HG02763 (cell line): ENCODE measurements at regions not wholly inside any gene's neighbourhood (a gene's known extent, or its start where the extent isn't known, plus 50 kb on each side); places are given as distances from the start of the nearest gene placed in this dataset.
"Not testable (repeated sequence)": the region's sequence is repeated elsewhere in the genome, so short reads cannot be mapped to it uniquely, and the experiment has no call there.

ENCODE experiments used
- ATAC-seq: cut with Tn5 transposase; IDR thresholded peaks from one replicate; pipeline ENCODE4 v1.9.1; 2021; ENCODE audit warnings: mild to moderate bottlenecking, moderate library complexity; ENCODE audit not compliant: unreplicated experiment

- no peak for ATAC-seq
Observed at GRCh38 chr13:89968470-89968869, 1379.0 kb upstream of the MIR17HG start.

DNA sequence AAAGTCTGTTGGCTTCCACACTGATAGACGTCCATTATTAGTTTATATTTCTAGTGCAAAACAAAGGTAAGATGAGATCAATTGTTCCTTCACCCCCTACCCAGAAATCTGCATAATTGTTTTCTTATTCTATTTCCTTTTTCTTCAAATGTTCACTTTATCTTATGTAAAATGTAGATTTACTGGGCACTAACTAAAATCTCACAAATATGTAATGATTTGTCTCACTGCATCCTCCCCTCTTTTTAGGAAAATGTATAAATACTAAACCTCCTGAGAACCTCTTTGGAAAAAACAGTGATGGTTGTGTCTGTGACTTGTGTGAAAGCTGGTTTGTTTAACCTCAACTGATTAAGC is 1377.2 kb upstream of the MIR17HG start:
- no peak for ATAC-seq

- no peak for ATAC-seq
Observed at GRCh38 chr13:89977203-89977602, 1370.3 kb upstream of the MIR17HG start.

- ATAC-seq: no peak
Observed at GRCh38 chr13:89980896-89981295, 1366.6 kb upstream of the MIR17HG start.

DNA sequence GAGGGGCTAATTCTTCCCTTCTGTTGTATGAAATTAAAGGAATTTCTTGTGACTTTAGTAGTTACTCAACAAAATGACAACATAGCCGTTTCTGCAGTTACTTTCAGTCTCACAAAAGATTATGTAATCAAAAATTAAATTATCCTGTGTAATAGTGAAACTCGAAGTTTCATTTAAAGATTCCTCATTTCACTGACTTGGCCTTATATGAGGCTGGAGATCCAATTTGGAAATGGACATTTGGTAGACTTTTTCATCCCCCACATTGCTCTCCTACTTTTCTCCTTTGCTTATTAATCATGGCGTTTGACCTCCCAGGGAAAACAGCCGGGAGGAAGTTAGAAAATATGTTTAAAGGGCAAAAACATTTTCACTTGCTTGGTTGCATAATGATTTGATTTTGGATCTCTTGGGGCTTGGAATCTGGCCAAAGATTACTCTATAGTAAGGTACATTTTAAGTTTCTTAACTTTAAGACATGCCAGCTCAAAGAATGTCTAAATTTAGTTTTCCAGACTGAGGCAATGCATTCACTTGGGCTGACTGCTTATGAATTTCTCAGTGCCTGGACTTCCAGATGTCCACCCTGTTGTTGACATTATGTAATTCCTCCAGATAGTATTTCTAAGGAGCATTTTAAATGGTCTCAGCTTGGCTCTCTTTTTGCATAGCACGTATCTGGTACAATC is 1364.9 kb upstream of the MIR17HG start:
- ATAC-seq: no peak

DNA sequence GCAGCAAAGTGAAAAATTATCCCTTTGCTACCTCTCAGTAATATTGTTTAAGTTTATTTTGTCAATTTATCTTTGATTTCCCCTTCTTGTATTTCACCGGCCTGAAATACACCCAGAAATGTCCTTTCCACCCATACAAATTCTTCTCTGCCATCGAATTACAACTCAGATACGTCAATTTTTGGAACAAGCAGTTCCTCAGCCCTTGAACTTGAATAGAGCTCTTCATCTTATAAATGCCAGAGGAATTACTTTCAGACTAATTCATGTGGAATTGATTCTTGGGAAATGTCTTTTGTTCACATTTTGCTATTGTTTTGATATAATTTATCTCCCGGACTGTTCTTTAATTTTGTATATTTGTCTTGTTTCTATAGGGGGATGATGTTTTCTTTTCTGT is 1359.3 kb upstream of the MIR17HG start:
- ATAC-seq: no peak

GRCh38 chr13:90003566-90003965 is 1343.9 kb upstream of the MIR17HG start:
- ATAC-seq: no peak

- no peak for ATAC-seq
Observed at GRCh38 chr13:90008707-90009149, 1338.8 kb upstream of the MIR17HG start.

DNA sequence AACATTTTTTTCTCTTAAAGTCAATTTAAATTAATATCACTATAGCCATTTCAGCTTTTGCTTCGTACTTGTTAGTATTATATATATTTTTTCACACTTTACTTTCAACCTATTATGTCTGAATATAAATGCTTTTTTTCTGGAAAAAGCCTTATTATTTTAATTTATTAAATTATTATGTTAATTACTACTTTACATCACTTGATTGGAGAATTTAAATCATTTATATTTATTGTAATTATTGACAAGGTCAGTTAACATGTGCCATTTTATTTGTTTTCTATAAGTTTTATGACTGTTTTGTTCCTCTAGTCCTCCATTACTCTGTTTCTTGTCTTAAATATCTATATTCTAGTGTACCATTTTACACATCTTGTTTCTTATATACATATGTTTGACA is 1333.4 kb upstream of the MIR17HG start:
- no peak for ATAC-seq

DNA sequence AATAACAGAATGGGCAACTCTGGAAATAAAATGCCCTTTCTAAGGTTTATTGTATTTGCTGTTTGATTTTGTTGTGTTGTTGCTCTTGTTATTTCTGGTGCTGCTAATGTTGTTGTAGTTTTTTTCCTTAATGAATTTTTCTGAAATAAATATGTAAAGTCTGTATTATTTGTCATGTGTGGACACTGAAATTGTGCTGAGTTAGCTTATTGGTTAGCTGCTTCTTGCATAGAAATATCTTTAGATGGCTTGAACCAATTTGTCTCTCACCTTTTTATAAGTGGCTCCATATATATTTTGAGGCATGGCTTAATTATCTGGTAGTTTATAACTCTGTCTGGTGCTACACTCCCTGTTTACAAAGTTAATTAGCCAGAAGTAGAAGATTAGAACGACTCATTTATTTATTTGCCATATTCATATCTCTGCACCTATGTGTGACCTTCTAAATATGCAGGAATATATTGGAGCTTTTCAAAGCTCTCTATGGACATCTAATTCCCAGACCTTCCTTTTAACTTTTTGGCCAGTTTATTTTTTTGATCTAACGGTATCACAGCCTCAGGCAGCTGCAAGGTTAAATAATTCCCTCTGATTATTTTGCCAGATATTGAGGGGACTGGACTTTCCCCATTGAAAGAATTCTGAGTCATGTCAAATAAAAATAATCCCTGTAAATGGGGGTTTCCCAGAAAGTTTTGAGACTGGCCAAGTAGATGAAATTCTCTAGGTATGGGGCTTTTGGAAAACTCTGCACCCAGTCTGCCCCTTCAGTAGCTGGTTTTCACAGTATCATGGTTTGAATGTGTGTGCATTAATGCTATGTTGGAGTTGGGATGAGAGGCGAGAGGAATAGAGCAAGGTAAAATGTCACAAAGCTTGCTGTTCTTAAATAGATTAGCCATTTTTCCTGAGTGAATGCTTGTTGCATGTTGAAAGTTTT is 1331.7 kb upstream of the MIR17HG start:
- ATAC-seq: no peak

DNA sequence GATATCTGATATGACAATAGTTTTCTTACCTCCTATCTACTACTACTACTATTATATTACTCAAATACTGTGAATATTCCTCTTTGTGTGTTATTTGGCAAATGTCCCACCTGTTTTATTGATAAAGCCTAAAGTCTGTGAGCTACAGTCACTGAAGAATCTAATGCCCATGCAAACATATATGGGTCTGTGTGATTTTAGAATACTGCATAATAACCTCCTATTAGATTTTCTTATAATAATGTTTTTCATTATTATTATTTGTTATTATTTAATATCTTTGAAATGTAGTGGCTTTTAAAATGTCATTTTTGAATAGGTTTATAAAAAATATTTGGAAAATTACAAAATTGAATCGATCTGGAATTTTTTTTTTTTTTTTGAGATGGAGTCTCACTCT is 1330.8 kb upstream of the MIR17HG start:
- no peak for ATAC-seq

DNA sequence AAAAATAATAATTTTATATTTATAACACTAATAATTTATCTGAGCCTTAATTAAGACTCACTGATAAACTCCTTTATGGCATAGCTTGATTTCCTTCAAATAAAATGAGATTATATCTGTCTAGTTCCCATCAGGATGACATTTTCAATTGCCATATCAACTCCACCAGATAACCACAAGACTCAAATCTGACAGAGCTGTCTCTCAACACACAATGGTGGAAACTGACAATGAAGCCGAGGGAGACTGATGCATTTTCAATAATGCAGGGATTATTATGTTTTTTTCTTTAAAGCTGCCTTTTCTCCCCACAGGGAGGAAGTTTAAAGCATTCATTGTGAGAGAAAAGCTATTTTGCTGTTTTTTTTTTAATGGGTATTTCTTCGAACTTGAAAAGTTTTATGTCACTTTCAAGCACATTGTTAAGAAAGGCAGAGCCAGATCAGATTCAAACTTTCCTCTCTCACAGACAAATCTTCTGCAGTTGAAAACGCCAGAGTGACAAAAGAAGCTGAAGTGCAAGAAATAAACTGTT is 1326.9 kb upstream of the MIR17HG start:
- ATAC-seq: no peak

DNA sequence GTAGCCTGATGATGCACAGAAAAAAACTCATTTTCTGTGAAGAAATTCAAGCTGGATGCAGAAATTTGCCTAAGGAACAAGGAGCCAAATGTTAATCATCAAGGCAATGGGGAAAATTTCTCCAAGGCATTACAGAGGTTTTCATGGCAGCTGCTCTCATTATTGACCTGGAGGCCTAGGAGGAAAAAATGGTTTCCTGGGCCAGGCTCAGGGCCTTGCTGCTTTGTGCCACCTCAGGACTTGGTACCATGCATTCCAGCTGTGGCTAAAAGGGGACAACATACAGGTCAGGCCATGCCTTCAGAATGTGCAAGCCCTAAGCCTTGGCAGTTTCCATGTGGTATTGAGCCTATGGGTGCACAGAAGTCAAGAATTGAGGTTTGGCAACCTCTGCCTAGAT is 1320.1 kb upstream of the MIR17HG start:
- ATAC-seq: no peak

DNA sequence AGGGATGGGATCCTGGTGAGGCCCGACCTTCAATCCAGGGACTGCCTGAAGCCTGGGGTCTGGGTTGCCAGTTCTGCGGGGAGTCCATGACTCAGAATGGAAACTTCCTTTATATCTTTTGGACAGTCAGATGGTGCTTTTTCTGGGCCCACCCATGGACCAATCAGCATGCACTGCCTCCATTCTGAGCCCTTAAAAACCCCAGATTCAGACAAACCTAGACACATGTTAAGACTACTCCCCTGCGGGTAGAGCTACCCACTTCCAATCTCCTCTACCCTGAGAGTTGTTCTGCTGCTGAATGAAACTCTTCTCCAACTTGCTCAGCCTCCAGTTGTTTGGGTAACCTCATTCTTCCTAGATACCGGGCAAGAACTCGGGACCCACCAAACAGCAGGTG is 1315.2 kb upstream of the MIR17HG start:
- no peak for ATAC-seq

DNA sequence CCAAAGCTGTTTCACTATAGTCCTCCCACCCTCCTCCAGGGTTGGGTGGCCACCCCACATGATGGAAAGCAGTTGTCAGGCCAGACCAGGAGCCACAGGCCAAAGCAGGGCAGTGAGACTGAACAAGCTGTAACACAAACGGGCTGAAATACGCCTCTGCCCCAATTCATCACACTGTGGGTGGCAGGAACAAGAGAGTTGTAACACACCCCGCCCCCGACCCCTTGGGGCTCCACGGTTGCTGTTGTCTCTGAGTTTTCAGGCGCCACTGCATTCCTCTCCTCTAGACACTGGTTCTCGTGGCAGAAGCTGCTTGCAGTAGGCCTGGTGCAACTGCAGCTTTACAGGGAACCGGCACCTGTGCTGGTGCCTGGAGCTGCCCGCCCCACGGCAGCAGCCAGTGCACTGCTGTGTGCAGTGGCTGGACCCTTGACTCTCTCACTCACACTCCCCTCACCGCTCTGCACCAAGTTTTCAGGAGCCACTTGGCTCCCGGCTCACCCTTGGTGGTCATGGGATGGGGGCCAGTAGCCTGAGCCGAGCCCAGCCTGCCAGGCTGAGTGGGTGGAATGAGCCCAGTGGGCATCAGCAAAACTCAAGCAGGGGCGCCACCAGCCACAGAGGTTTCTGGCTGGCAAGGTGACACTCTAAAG is 1314.5 kb upstream of the MIR17HG start:
- no peak for ATAC-seq

DNA sequence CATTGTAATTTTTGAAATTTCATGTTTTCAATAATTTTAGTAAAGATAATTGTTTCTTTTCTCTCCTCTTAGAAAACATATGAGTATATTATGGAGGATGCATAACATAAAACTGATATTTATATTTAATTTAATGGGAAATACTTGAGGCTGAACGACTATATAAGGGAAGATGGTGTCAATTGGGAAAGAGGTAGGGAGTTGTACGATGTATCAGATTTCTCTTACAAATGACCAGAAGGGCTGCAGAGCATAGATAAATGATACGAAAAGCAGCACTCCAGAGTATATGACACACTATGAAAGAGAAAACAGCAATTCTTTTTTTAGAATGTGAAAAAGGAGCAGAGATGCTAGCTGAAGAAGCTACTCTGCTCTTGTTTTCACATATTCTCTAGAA is 1308.0 kb upstream of the MIR17HG start:
- no peak for ATAC-seq

DNA sequence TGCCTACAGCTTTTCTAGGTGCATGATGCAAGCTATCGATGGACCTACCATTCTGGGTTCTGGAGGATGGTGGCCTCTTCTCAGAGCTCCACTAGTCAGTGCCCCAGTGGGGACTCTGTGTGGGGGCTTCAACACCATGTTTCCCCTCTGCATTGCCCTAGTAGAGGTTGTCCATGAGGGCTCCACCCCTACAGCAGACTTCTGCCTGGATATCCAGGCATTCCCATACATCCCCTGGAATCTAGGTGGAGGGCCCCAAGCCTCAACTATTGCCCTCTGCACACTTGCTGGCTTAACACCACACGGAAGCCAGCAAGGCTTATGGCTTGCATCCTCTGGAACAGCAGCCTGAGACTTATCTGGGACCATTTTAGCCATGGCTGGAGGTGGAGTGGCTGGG is 1299.9 kb upstream of the MIR17HG start:
- ATAC-seq: no peak

DNA sequence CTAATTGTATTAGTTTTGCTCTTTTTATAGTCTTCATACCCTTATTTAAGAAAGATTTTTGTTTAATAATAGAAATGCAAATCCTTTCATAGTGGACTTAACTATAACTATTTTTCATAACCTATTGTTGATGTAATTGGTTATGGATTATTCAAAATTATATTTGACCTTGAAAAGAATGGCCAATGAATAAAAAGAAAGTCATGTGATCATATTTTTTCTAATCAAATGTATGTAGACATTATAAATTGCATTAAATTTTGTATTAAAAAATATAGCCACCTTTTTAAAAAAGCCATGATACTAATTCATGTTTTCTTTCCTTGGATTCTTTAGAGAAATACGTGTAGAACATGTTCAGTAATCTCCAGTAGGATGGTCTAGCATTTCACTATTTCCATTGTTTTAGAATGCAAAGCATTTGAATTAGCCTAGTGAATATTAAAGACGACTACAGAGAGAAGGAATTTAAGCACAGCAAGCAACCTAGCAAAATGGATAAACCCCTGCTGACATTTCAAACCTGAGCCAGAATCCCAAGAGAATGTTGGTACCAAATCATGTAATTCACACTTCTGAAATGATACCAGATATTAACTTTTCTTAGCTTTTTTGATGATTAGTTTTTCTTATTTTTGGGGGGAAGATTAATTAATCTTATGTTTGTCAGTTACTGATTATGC is 1297.4 kb upstream of the MIR17HG start:
- ATAC-seq: no peak

DNA sequence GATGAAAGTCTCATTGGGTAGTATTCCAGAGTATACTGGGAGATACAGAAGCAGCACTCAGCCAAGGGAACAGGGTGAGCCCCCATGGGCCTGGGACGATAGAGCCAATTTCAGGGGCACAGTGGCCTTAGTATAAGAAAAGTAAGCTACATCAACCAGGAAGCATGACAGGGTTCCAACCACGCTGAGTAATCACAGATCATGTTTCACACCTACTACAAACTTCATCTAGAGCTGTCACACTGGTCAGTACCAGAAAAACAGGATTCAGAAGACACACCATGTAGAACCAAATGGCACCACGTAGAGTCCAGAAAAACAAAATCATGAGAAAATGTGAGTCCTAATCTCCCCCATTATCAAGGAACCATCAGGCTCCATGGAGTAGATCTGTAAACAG is 1292.4 kb upstream of the MIR17HG start:
- no peak for ATAC-seq

GRCh38 chr13:90055760-90056159 is 1291.7 kb upstream of the MIR17HG start:
- no peak for ATAC-seq

GRCh38 chr13:90064226-90064625 is 1283.3 kb upstream of the MIR17HG start:
- ATAC-seq: not testable (repeated sequence)
